ENCODE measurements at regions not wholly inside any gene's neighbourhood (a gene's known extent, or its start where the extent isn't known, plus 50 kb on each side); places are given as distances from the start of the nearest gene placed in this dataset.

GRCh38 chr2:217413193-217413592 is 553.3 kb upstream of the TNP1 start:
- no peak for DNase-seq (ENCODE audit: low read depth, low spot score)

- DNase-seq (ENCODE audit: low read depth, low spot score) = no peak
Observed at GRCh38 chr2:217412721-217413120, 552.9 kb upstream of the TNP1 start.

GRCh38 chr2:217412277-217412676 is 552.4 kb upstream of the TNP1 start:
- no peak for DNase-seq (ENCODE audit: low read depth, low spot score)

GRCh38 chr2:217410681-217410960 is 550.8 kb upstream of the TNP1 start:
- no peak for DNase-seq (ENCODE audit: low read depth, low spot score)

- DNase-seq (ENCODE audit: low read depth, low spot score) = no peak
Observed at GRCh38 chr2:217409949-217410680, 550.3 kb upstream of the TNP1 start.

GRCh38 chr2:217407362-217407761 is 547.5 kb upstream of the TNP1 start:
- no peak for DNase-seq (ENCODE audit: low read depth, low spot score)

GRCh38 chr2:217404236-217404760 is 544.4 kb upstream of the TNP1 start:
- DNase-seq (ENCODE audit: low read depth, low spot score) = no peak

GRCh38 chr2:217402761-217403383 is 543.0 kb upstream of the TNP1 start:
- no peak for DNase-seq (ENCODE audit: low read depth, low spot score)

- no peak for DNase-seq (ENCODE audit: low read depth, low spot score)
Observed at GRCh38 chr2:217402144-217402543, 542.3 kb upstream of the TNP1 start.

GRCh38 chr2:217399291-217399690 is 539.4 kb upstream of the TNP1 start:
- no peak for DNase-seq (ENCODE audit: low read depth, low spot score)

GRCh38 chr2:217398860-217399259 is 539.0 kb upstream of the TNP1 start:
- no peak for DNase-seq (ENCODE audit: low read depth, low spot score)

- no peak for DNase-seq (ENCODE audit: low read depth, low spot score)
Observed at GRCh38 chr2:217398101-217398500, 538.2 kb upstream of the TNP1 start.

GRCh38 chr2:217396586-217396985 is 536.7 kb upstream of the TNP1 start:
- no peak for DNase-seq (ENCODE audit: low read depth, low spot score)

GRCh38 chr2:217396165-217396564 is 536.3 kb upstream of the TNP1 start:
- no peak for DNase-seq (ENCODE audit: low read depth, low spot score)

- DNase-seq (ENCODE audit: low read depth, low spot score) = no peak
Observed at GRCh38 chr2:217394510-217395351, 534.9 kb upstream of the TNP1 start.

GRCh38 chr2:217393585-217394032 is 533.7 kb upstream of the TNP1 start:
- DNase-seq (ENCODE audit: low read depth, low spot score) = no peak

GRCh38 chr2:217392930-217393584 is 533.2 kb upstream of the TNP1 start:
- DNase-seq (ENCODE audit: low read depth, low spot score) = no peak

GRCh38 chr2:217387776-217388387 is 528.0 kb upstream of the TNP1 start:
- no peak for DNase-seq (ENCODE audit: low read depth, low spot score)

- no peak for DNase-seq (ENCODE audit: low read depth, low spot score)
Observed at GRCh38 chr2:217386041-217386440, 526.2 kb upstream of the TNP1 start.

GRCh38 chr2:217383620-217384019 is 523.8 kb upstream of the TNP1 start:
- no peak for DNase-seq (ENCODE audit: low read depth, low spot score)

GRCh38 chr2:217382794-217383193 is 522.9 kb upstream of the TNP1 start:
- DNase-seq (ENCODE audit: low read depth, low spot score) = no peak

- no peak for DNase-seq (ENCODE audit: low read depth, low spot score)
Observed at GRCh38 chr2:217379807-217380206, 519.9 kb upstream of the TNP1 start.
